ENCODE measurements at regions not wholly inside any gene's neighbourhood (a gene's known extent, or its start where the extent isn't known, plus 50 kb on each side); places are given as distances from the start of the nearest gene placed in this dataset.

DNA sequence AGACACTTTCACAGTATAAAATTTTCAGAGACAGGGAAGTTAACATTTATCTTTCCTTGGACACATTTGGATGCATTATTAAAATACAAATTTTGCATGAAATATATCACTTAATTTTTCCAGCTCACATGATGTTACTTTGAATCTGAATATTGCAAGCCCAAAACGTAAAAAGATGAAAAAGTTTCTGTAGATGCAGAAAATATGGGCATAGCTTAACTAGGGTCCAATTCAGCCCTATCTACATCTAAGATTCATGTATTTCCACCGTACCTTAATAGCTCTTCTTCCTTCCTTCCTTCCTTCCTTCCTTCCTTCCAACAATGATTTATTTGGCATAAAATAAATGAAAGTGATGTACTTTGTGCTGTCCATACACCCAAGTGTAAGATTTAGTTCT lies 1084.6 kb upstream of the TMEFF2 start:
- Histone ChIP-seq H3K79me2 (ENCODE audit: low read depth) (no peaks in the 10 kb centered on the region), H3K4me1 (replicated peaks; ENCODE audit: insufficient read depth) (no peaks in the 10 kb centered on the region), H3K27me3 (ENCODE audit: insufficient read depth, low read depth) (no peaks in the 10 kb centered on the region), H2AFZ (no peak overlapping the region), H3K4me3 (no peak overlapping the region), H4K20me1 (ENCODE audit: insufficient read depth) (no peaks in the 10 kb centered on the region), H3K9me2 (ENCODE audit: insufficient read depth) (no peaks in the 10 kb centered on the region), H3F3A (ENCODE audit: insufficient read depth, low read depth) (no peaks in the 10 kb centered on the region), H3K4me2 (no peak overlapping the region), H3K27ac (no peak overlapping the region), H3K9me3 (ENCODE audit: insufficient read depth, low read depth) (no peaks in the 10 kb centered on the region), H3K36me3 (ENCODE audit: low read depth) (no peaks in the 10 kb centered on the region)
- no TSS peak for BruUV-seq (replicated peaks)
- intact Hi-C loops (cut with micrococcal nuclease; ENCODE audit: unreplicated experiment): no loop called here
- DNase-seq: no peak
- TF ChIP-seq EZH2 (IDR thresholded peaks at IDR 0.05; ENCODE audit: low read depth) (no peak), CTCF (conservative IDR thresholded peaks at IDR 0.05) (no peak)
- CTCF ChIA-PET: no interaction called here
- POLR2A ChIA-PET (ENCODE audit: unreplicated experiment): no interaction called here

DNA sequence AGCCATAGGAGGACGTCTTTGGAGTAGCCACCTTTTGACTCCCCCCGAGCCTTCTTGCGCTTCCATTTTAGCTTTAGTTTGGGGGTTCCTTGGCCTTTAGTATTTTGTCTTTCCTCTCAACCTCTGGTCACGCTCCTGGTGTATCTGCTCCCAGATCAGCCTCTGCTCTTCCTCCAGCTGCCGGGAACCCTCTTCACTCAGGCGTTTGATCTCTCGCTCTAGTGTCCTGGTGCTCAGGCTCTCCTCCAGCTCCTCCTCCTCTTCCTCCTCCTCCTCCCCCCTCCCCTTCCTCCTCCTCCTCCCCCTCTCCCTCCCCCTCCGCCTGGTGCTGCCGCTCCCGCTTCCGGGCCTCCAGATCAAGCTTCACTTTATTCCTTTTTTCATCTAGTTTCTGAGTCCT lies 1082.3 kb upstream of the TMEFF2 start:
- BruUV-seq (replicated peaks): no TSS peak
- Histone ChIP-seq H3F3A (ENCODE audit: insufficient read depth, low read depth) (no peaks in the 10 kb centered on the region), H3K4me1 (replicated peaks; ENCODE audit: insufficient read depth) (no peaks in the 10 kb centered on the region), H3K9me2 (ENCODE audit: insufficient read depth) (no peaks in the 10 kb centered on the region), H3K27me3 (ENCODE audit: insufficient read depth, low read depth) (no peaks in the 10 kb centered on the region), H3K4me2 (no peak overlapping the region), H4K20me1 (ENCODE audit: insufficient read depth) (no peaks in the 10 kb centered on the region), H3K36me3 (ENCODE audit: low read depth) (no peaks in the 10 kb centered on the region), H2AFZ (no peak overlapping the region), H3K4me3 (no peak overlapping the region), H3K9me3 (ENCODE audit: insufficient read depth, low read depth) (no peaks in the 10 kb centered on the region), H3K79me2 (ENCODE audit: low read depth) (no peaks in the 10 kb centered on the region), H3K27ac (no peak overlapping the region)
- ChIA-PET POLR2A (ENCODE audit: unreplicated experiment) (no interaction called here), CTCF (no interaction called here)
- no peak for DNase-seq
- no peak for TF ChIP-seq CTCF (conservative IDR thresholded peaks at IDR 0.05)
- TF ChIP-seq EZH2 (IDR thresholded peaks at IDR 0.05; ENCODE audit: low read depth): no peak
- intact Hi-C loops (cut with micrococcal nuclease; ENCODE audit: unreplicated experiment): no loop called here

DNA sequence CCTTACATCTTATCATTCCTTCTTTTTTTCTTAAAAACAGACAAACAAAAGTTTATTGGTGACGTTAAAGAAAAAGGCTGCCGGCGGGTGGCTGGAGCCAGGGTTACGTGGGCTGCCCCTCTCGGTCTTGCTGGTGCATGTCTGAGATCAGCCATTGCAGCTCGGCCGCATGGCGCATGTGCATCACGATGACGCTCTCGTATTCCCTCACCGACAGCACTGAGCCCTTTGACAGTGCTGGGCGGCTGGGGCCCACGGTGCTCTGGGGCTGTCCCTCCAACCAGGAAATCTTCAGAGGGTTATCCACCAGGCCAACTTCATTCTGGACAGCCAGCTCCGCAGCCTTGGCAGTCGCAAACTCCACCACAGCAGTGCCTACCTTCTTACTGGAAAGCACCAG lies 1081.8 kb upstream of the TMEFF2 start:
- H2AFZ ChIP-seq: no peak overlapping the region

More for the DNA sequence above, 1081.8 kb upstream of the TMEFF2 start:
- Histone ChIP-seq H3K27ac (no peak overlapping the region), H3K4me1 (replicated peaks; ENCODE audit: insufficient read depth) (no peaks in the 10 kb centered on the region), H3K27me3 (ENCODE audit: insufficient read depth, low read depth) (no peaks in the 10 kb centered on the region), H4K20me1 (ENCODE audit: insufficient read depth) (no peaks in the 10 kb centered on the region), H3K36me3 (ENCODE audit: low read depth) (no peaks in the 10 kb centered on the region), H3K4me3 (no peak overlapping the region), H3K4me2 (no peak overlapping the region), H3K9me3 (ENCODE audit: insufficient read depth, low read depth) (no peaks in the 10 kb centered on the region), H3K79me2 (ENCODE audit: low read depth) (no peaks in the 10 kb centered on the region), H3K9me2 (ENCODE audit: insufficient read depth) (no peaks in the 10 kb centered on the region), H3F3A (ENCODE audit: insufficient read depth, low read depth) (no peaks in the 10 kb centered on the region)
- no peak for TF ChIP-seq CTCF (conservative IDR thresholded peaks at IDR 0.05)
- no peak for TF ChIP-seq EZH2 (IDR thresholded peaks at IDR 0.05; ENCODE audit: low read depth)
- ChIA-PET CTCF (no interaction called here), POLR2A (ENCODE audit: unreplicated experiment) (no interaction called here)
- intact Hi-C loops (cut with micrococcal nuclease; ENCODE audit: unreplicated experiment): no loop called here
- BruUV-seq (replicated peaks): no TSS peak
- DNase-seq: no peak

All from PC-9 (cell line).